Endodermal cell (in vitro differentiated cells): ENCODE measurements at regions not wholly inside any gene's neighbourhood (a gene's known extent, or its start where the extent isn't known, plus 50 kb on each side); places are given as distances from the start of the nearest gene placed in this dataset.
"Not testable (repeated sequence)": the region's sequence is repeated elsewhere in the genome, so short reads cannot be mapped to it uniquely, and the experiment has no call there.

Source experiments
- DNase-seq: peaks from one replicate; pipeline ENCODE4 v3.0.0-alpha.2; 2017
- H3K27ac ChIP-seq: 2 replicates; pipeline ENCODE4 v1.5.1; 2013; ENCODE audit warnings: mild to moderate bottlenecking, low read depth, low read length, moderate library complexity
- H3K27me3 ChIP-seq: 2 replicates; pipeline ENCODE4 v1.6.1; 2013; ENCODE audit warnings: mild to moderate bottlenecking, low read length, moderate library complexity; ENCODE audit not compliant: insufficient read depth, control insufficient read depth, poor library complexity, severe bottlenecking
- H3K36me3 ChIP-seq: 2 replicates; pipeline ENCODE4 v1.7.0; 2013; ENCODE audit warnings: mild to moderate bottlenecking, low read length, moderate library complexity; ENCODE audit not compliant: control insufficient read depth, insufficient read depth
- H3K4me1 ChIP-seq: one replicate; pipeline ENCODE4 v1.7.0; 2013; ENCODE audit warnings: low read length; ENCODE audit not compliant: control insufficient read depth, insufficient read depth
- H3K4me3 ChIP-seq: 2 replicates; pipeline ENCODE4 v1.5.1; 2013; ENCODE audit warnings: mild to moderate bottlenecking, low read length, moderate library complexity
- H3K9ac ChIP-seq: 2 replicates; pipeline ENCODE4 v1.6.1; 2013; ENCODE audit warnings: mild to moderate bottlenecking, low read length, moderate library complexity; ENCODE audit not compliant: poor library complexity, severe bottlenecking; ENCODE audit errors: extremely low read depth
- H3K9me3 ChIP-seq: 2 replicates; pipeline ENCODE4 v1.6.1; 2013; ENCODE audit warnings: mild to moderate bottlenecking, low read length, moderate library complexity; ENCODE audit not compliant: control insufficient read depth
- H3K27ac Mint-ChIP-seq: 2 replicates; pipeline ENCODE4 v1.8.0; 2020; ENCODE audit warnings: mixed read lengths
- H3K27me3 Mint-ChIP-seq: 2 replicates; pipeline ENCODE4 v1.8.0; 2021; ENCODE audit warnings: mild to moderate bottlenecking, mixed read lengths; ENCODE audit not compliant: insufficient read depth
- H3K36me3 Mint-ChIP-seq: 2 replicates; pipeline ENCODE4 v1.8.0; 2020; ENCODE audit warnings: low read depth, mixed read lengths
- H3K4me1 Mint-ChIP-seq: 2 replicates; pipeline ENCODE4 v1.8.0; 2020; ENCODE audit warnings: mixed read lengths
- H3K4me3 Mint-ChIP-seq: 2 replicates; pipeline ENCODE4 v1.8.0; 2020; ENCODE audit warnings: mild to moderate bottlenecking, moderate library complexity, mixed read lengths
- H3K9me3 Mint-ChIP-seq: 2 replicates; pipeline ENCODE4 v1.8.0; 2020; ENCODE audit warnings: mild to moderate bottlenecking, mixed read lengths
- CTCF ChIP-seq: fragments of 200-600 bp; sonication (generic); conservative IDR thresholded peaks from 2 replicates; pipeline ENCODE4 v1.5.0; 2021; ENCODE audit warnings: antibody characterized with exemption, mild to moderate bottlenecking
- WGBS, 2 experiments: methylation state at CpG; one replicate each; pipeline versions ENCODE4 v1.1.5 to v1.1.7; 2013; ENCODE audit warnings: missing lambda C conversion rate in 2 of 2, mixed read lengths in 1 of 2; ENCODE audit not compliant: insufficient coverage in 1 of 2, insufficient read length in 1 of 2; 5-methylcytosine and 5-hydroxymethylcytosine counted together

GRCh38 chr12:24625103-24625502 lies 323.8 kb downstream of the BCAT1 start:
- H3K9ac ChIP-seq = no peak overlapping the region
- Mint-ChIP-seq H3K36me3 (no peaks in the 10 kb centered on the region), H3K4me3 (no peak overlapping the region), H3K27ac (no peak overlapping the region), H3K27me3 (peaks cover 15% of the 10 kb centered on the region), H3K9me3 (peaks cover 32% of the 10 kb centered on the region), H3K4me1 (peaks cover 6% of the 10 kb centered on the region)
- no peak overlapping the region for H3K27ac ChIP-seq
- H3K9me3 ChIP-seq = peaks cover 6% of the 10 kb centered on the region
- DNase-seq = peak; percentile 61
- H3K36me3 ChIP-seq = no peaks in the 10 kb centered on the region
- no peak for TF ChIP-seq CTCF
- WGBS, 2 experiments = 83 to 91% methylated on average over 1 to 2 of the region's 2 CpGs
- H3K4me1 ChIP-seq = no peaks in the 10 kb centered on the region
- no peaks in the 10 kb centered on the region for H3K27me3 ChIP-seq
- peak overlapping the region; percentile 23 for H3K4me3 ChIP-seq

GRCh38 chr12:24619954-24620353 lies 328.9 kb downstream of the BCAT1 start:
- WGBS, 2 experiments = 89 to 95% methylated on average over 5 to 6 of the region's 6 CpGs
- not testable (repeated sequence) for H3K27ac Mint-ChIP-seq, H3K27ac ChIP-seq

GRCh38 chr12:24617471-24617870 lies 331.4 kb downstream of the BCAT1 start:
- Histone ChIP-seq H3K9ac (no peak overlapping the region), H3K9me3 (no peaks in the 10 kb centered on the region), H3K27ac (no peak overlapping the region), H3K4me1 (peaks cover 3% of the 10 kb centered on the region), H3K27me3 (no peaks in the 10 kb centered on the region), H3K36me3 (no peaks in the 10 kb centered on the region), H3K4me3 (peak overlapping the region; percentile 63)
- 6 to 19% methylated on average over 2 to 5 of the region's 5 CpGs for WGBS, 2 experiments
- no peak overlapping the region for H3K27ac Mint-ChIP-seq
- no peaks in the 10 kb centered on the region for H3K36me3 Mint-ChIP-seq
- TF ChIP-seq CTCF = no peak
- peaks cover 25% of the 10 kb centered on the region for H3K9me3 Mint-ChIP-seq
- DNase-seq = peak; percentile 68
- peaks cover 36% of the 10 kb centered on the region for H3K4me1 Mint-ChIP-seq
- H3K27me3 Mint-ChIP-seq = peaks cover 24% of the 10 kb centered on the region
- H3K4me3 Mint-ChIP-seq = no peak overlapping the region

More at GRCh38 chr12:24619954-24620353, 328.9 kb downstream of the BCAT1 start:
- not testable (repeated sequence) for H3K27me3 ChIP-seq, H3K4me3 Mint-ChIP-seq, H3K36me3 ChIP-seq, DNase-seq, H3K9ac ChIP-seq, H3K4me1 ChIP-seq, H3K36me3 Mint-ChIP-seq, H3K4me3 ChIP-seq, H3K9me3 ChIP-seq
- Mint-ChIP-seq H3K9me3 (peaks cover 32% of the 10 kb centered on the region), H3K4me1 (peaks cover 34% of the 10 kb centered on the region), H3K27me3 (peaks cover 15% of the 10 kb centered on the region)

- Histone ChIP-seq H3K4me3 (peak overlapping the region; percentile 63), H3K27ac (no peak overlapping the region), H3K9ac (no peak overlapping the region), H3K36me3 (no peaks in the 10 kb centered on the region), H3K4me1 (peaks cover 3% of the 10 kb centered on the region), H3K27me3 (no peaks in the 10 kb centered on the region), H3K9me3 (peaks cover 4% of the 10 kb centered on the region)
- Mint-ChIP-seq H3K27me3 (peaks cover 19% of the 10 kb centered on the region), H3K36me3 (no peaks in the 10 kb centered on the region), H3K4me3 (peak overlapping the region; percentile 25), H3K4me1 (peaks cover 36% of the 10 kb centered on the region), H3K27ac (peak overlapping the region; percentile 82), H3K9me3 (peaks cover 23% of the 10 kb centered on the region)
- peak; percentile 73 for DNase-seq
- no peak for TF ChIP-seq CTCF
- WGBS, 2 experiments = 66 to 96% methylated on average over 2 to 3 of the region's 3 CpGs
Observed at GRCh38 chr12:24615967-24616411, 332.9 kb downstream of the BCAT1 start.
